RWPE1 (cell line): ENCODE measurements at regions not wholly inside any gene's neighbourhood (a gene's known extent, or its start where the extent isn't known, plus 50 kb on each side); places are given as distances from the start of the nearest gene placed in this dataset.
"Not testable (repeated sequence)": the region's sequence is repeated elsewhere in the genome, so short reads cannot be mapped to it uniquely, and the experiment has no call there.

Experiments used
- CTCF ChIA-PET: fragments of 350-600 bp; sonication (Branson Sonifier 250); formaldehyde crosslinking; extraction: SDS; loops from one replicate; lab custom pipeline; 2021; lab: Yijun Ruan, JAX
- POLR2A ChIA-PET: fragments of 400-600 bp; formaldehyde crosslinking; extraction: SDS; loops from one replicate; lab custom pipeline; 2020; ENCODE audit warnings: antibody characterized with exemption; ENCODE audit not compliant: low non-redundant PET; lab: Yijun Ruan, JAX
- DNase-seq: peaks from one replicate; pipeline ENCODE4 v3.0.0; 2012; ENCODE audit warnings: low spot score
- H3K27ac ChIP-seq: fragments of 450-650 bp; 2 replicates; pipeline ENCODE4 v1.5.1; 2017
- CTCF ChIP-seq: fragments of 450-650 bp; conservative IDR thresholded peaks from 2 replicates; pipeline ENCODE4 v1.5.1; 2017; ENCODE audit warnings: low read depth, mild to moderate bottlenecking

- no peak for TF ChIP-seq CTCF
- CTCF ChIA-PET, result no interaction called here
- no peak for DNase-seq
- H3K27ac ChIP-seq, result no peak overlapping the region
- POLR2A ChIA-PET, result no interaction called here
Observed at GRCh38 chr1:80341021-80341420, 1334.5 kb upstream of the ADGRL4 start.

- TF ChIP-seq CTCF, result no peak
- POLR2A ChIA-PET, result no interaction called here
- CTCF ChIA-PET, result no interaction called here
- H3K27ac ChIP-seq, result no peak overlapping the region
- DNase-seq, result no peak
Observed at GRCh38 chr1:80318108-80318507, 1311.6 kb upstream of the ADGRL4 start.

GRCh38 chr1:80310703-80311245 is 1304.2 kb upstream of the ADGRL4 start:
- ChIA-PET POLR2A (no interaction called here), CTCF (no interaction called here)
- H3K27ac ChIP-seq, result no peak overlapping the region
- TF ChIP-seq CTCF, result no peak
- no peak for DNase-seq

GRCh38 chr1:80305466-80305865 is 1298.9 kb upstream of the ADGRL4 start:
- CTCF ChIA-PET, result no interaction called here

GRCh38 chr1:80293818-80294217 is 1287.3 kb upstream of the ADGRL4 start:
- POLR2A ChIA-PET, result no interaction called here
- CTCF ChIA-PET, result no interaction called here
- no peak overlapping the region for H3K27ac ChIP-seq
- TF ChIP-seq CTCF, result no peak
- no peak for DNase-seq

More at GRCh38 chr1:80305466-80305865, 1298.9 kb upstream of the ADGRL4 start:
- DNase-seq, result no peak
- TF ChIP-seq CTCF, result no peak
- POLR2A ChIA-PET, result no interaction called here
- no peak overlapping the region for H3K27ac ChIP-seq

GRCh38 chr1:80288750-80289149 is 1282.2 kb upstream of the ADGRL4 start:
- DNase-seq, POLR2A ChIA-PET, H3K27ac ChIP-seq, CTCF ChIA-PET: not testable (repeated sequence)

GRCh38 chr1:80282536-80282935 is 1276.0 kb upstream of the ADGRL4 start:
- no peak for TF ChIP-seq CTCF
- no peak overlapping the region for H3K27ac ChIP-seq
- POLR2A ChIA-PET, result no interaction called here
- DNase-seq, result no peak
- CTCF ChIA-PET, result no interaction called here
